NCI-H446 (cell line): ENCODE measurements at regions not wholly inside any gene's neighbourhood (a gene's known extent, or its start where the extent isn't known, plus 50 kb on each side); places are given as distances from the start of the nearest gene placed in this dataset.
"Not testable (repeated sequence)": the region's sequence is repeated elsewhere in the genome, so short reads cannot be mapped to it uniquely, and the experiment has no call there.

Experiments used
- DNase-seq, 2 experiments: peaks; one replicate each; lab custom pipeline; 2025; lab: John Stamatoyannopoulos, UW

GRCh38 chr2:45114221-45114955 lies 105.1 kb upstream of the SIX2 start:
- DNase-seq: no peak

- no peak for DNase-seq
Observed at GRCh38 chr2:45112750-45113149, 103.5 kb upstream of the SIX2 start.

GRCh38 chr2:45105050-45105582 lies 95.9 kb upstream of the SIX2 start:
- no peak for DNase-seq

GRCh38 chr2:45104429-45104828 lies 95.2 kb upstream of the SIX2 start:
- no peak for DNase-seq

- DNase-seq: no peak
Observed at GRCh38 chr2:45103351-45104345, 94.4 kb upstream of the SIX2 start.

GRCh38 chr2:45102579-45103117 lies 93.4 kb upstream of the SIX2 start:
- DNase-seq: no peak

- no peak for DNase-seq
Observed at GRCh38 chr2:45102141-45102540, 92.9 kb upstream of the SIX2 start.

GRCh38 chr2:45096996-45097395 lies 87.7 kb upstream of the SIX2 start:
- DNase-seq: no peak

- DNase-seq: not testable (repeated sequence)
Observed at GRCh38 chr2:45096038-45096437, 86.8 kb upstream of the SIX2 start.

GRCh38 chr2:45093663-45094062 lies 84.4 kb upstream of the SIX2 start:
- DNase-seq: no peak

GRCh38 chr2:45093181-45093580 lies 83.9 kb upstream of the SIX2 start:
- DNase-seq: no peak

- DNase-seq: no peak
Observed at GRCh38 chr2:45089554-45090261, 80.5 kb upstream of the SIX2 start.

- no peak for DNase-seq
Observed at GRCh38 chr2:45085487-45085886, 76.2 kb upstream of the SIX2 start.

- no peak for DNase-seq
Observed at GRCh38 chr2:45084361-45085020, 75.2 kb upstream of the SIX2 start.

- no peak for DNase-seq
Observed at GRCh38 chr2:45083175-45083574, 73.9 kb upstream of the SIX2 start.

GRCh38 chr2:45074713-45075112 lies 65.5 kb upstream of the SIX2 start:
- no peak for DNase-seq

- no peak for DNase-seq
Observed at GRCh38 chr2:45072862-45073237, 63.6 kb upstream of the SIX2 start.

- no peak for DNase-seq
Observed at GRCh38 chr2:45072064-45072861, 63.0 kb upstream of the SIX2 start.

GRCh38 chr2:45070113-45070652 lies 60.9 kb upstream of the SIX2 start:
- DNase-seq: no peak

GRCh38 chr2:45069684-45070083 lies 60.4 kb upstream of the SIX2 start:
- no peak for DNase-seq
